Panc1 (cell line): ENCODE measurements at regions not wholly inside any gene's neighbourhood (a gene's known extent, or its start where the extent isn't known, plus 50 kb on each side); places are given as distances from the start of the nearest gene placed in this dataset.

Experiments
- ATAC-seq: fragments of 200-7000 bp; cut with Tn5 transposase; 2 replicates; pipeline ENCODE4 v1.9.1; 2020; ENCODE audit warnings: mild to moderate bottlenecking, moderate library complexity
- BruUV-seq: library from RNA; stranded (reverse); fragments of 400-500 nt; replicated peaks from 2 replicates; lab custom pipeline; 2021; lab: Mats Ljungman, UMichigan
- CTCF ChIA-PET: fragments of 300-600 bp; sonication (Branson Sonifier 250); formaldehyde crosslinking; loops from one replicate; lab custom pipeline; 2022; ENCODE audit warnings: antibody characterized with exemption; lab: Charles Lee
- POLR2A ChIA-PET: fragments of 300-600 bp; sonication (Branson Sonifier 250); formaldehyde crosslinking; loops from one replicate; lab custom pipeline; 2022; ENCODE audit warnings: antibody characterized with exemption; lab: Charles Lee
- DNase-seq: peaks from one replicate; pipeline ENCODE4 v3.0.0-alpha.2; 2010; ENCODE audit warnings: low read depth, low spot score
- H3K27ac ChIP-seq: 2 replicates; pipeline ENCODE4 v1.5.1; 2011; ENCODE audit warnings: mild to moderate bottlenecking, low read length, inconsistent platforms
- H3K27me3 ChIP-seq: fragments of 200-500 bp; sonication (Bioruptor generic); 2 replicates; pipeline ENCODE4 v1.6.0; 2014; ENCODE audit warnings: low read length, inconsistent platforms; ENCODE audit not compliant: control insufficient read depth, insufficient read depth
- H3K36me3 ChIP-seq: fragments of 200-500 bp; sonication (Bioruptor generic); 2 replicates; pipeline ENCODE4 v1.5.1; 2014; ENCODE audit warnings: inconsistent platforms, mild to moderate bottlenecking, low read length, moderate library complexity; ENCODE audit not compliant: control insufficient read depth, insufficient read depth
- H3K4me1 ChIP-seq: 2 replicates; pipeline ENCODE4 v1.5.1; 2011; ENCODE audit warnings: inconsistent platforms, mild to moderate bottlenecking, low read length, moderate library complexity; ENCODE audit not compliant: control insufficient read depth, insufficient read depth
- H3K4me3 ChIP-seq, 2 experiments: 2 replicates each; pipeline ENCODE4 v1.5.1; 2011 to 2012; ENCODE audit warnings: low read depth in 2 of 2, low read length in 2 of 2, mild to moderate bottlenecking in 2 of 2, inconsistent platforms in 1 of 2, moderate library complexity in 1 of 2
- H3K9me3 ChIP-seq: fragments of 200-500 bp; sonication (Bioruptor generic); 2 replicates; pipeline ENCODE4 v1.5.1; 2014; ENCODE audit warnings: low read depth, mild to moderate bottlenecking, inconsistent platforms, low read length, moderate library complexity; ENCODE audit not compliant: control insufficient read depth, insufficient read depth
- CTCF ChIP-seq: fragments of 450-650 bp; IDR thresholded peaks from 2 replicates; pipeline ENCODE4 v1.5.1; 2017; ENCODE audit warnings: mild to moderate bottlenecking
- POLR2AphosphoS5 ChIP-seq: IDR thresholded peaks from 2 replicates; pipeline ENCODE4 v1.6.1; 2012; ENCODE audit warnings: mild to moderate bottlenecking, low read depth, low read length, moderate library complexity
- REST ChIP-seq, 2 experiments: IDR thresholded peaks; 2 replicates each; pipeline ENCODE4 v1.6.1; 2011 to 2012; ENCODE audit warnings: low read depth in 2 of 2, control low read depth in 1 of 2, low read length in 1 of 2, mild to moderate bottlenecking in 1 of 2, moderate library complexity in 1 of 2; ENCODE audit not compliant: insufficient read depth in 1 of 2
- SIN3A ChIP-seq: IDR thresholded peaks from 2 replicates; pipeline ENCODE4 v1.6.1; 2012; ENCODE audit warnings: low read depth, mild to moderate bottlenecking, low read length, moderate library complexity, borderline replicate concordance; ENCODE audit not compliant: insufficient read depth
- TCF7L2 ChIP-seq: IDR thresholded peaks from 2 replicates; pipeline ENCODE4 v1.6.1; 2011; ENCODE audit warnings: mild to moderate bottlenecking, low read depth, low read length, inconsistent platforms
- in situ Hi-C: cut with HindIII; loops from 2 replicates; pipeline ENCODE4 v1.10.0; 2016; ENCODE audit warnings: low sequenced_read_pairs, low pct_unique_long_range_greater_than_20kb
- intact Hi-C: fragments of 100-400 bp; cut with micrococcal nuclease; formaldehyde crosslinking; loops from one replicate; pipeline ENCODE4 v1.10.0; 2022; ENCODE audit not compliant: unreplicated experiment

- ATAC-seq: peak; percentile 29; the same call in 1 of the 2 replicates
- in situ Hi-C loops (no loop called here), intact Hi-C loops (no loop called here)
- H3K9me3 ChIP-seq: no peaks in the 10 kb centered on the region
- no peak for TF ChIP-seq CTCF
- no peak for TF ChIP-seq SIN3A
- TF ChIP-seq POLR2AphosphoS5: no peak
- TF ChIP-seq REST (IDR thresholded peaks at IDR 0.05; ENCODE audit: insufficient read depth in 1 of 2, low read depth in 2 of 2, low read length in 1 of 2): no peak
- TF ChIP-seq TCF7L2: no peak
- BruUV-seq: no TSS peak
- H3K27ac ChIP-seq: no peak overlapping the region
- no peaks in the 10 kb centered on the region for H3K4me1 ChIP-seq
- no peaks in the 10 kb centered on the region for H3K27me3 ChIP-seq
- CTCF ChIA-PET: no interaction called here
- POLR2A ChIA-PET: no interaction called here
- H3K4me3 ChIP-seq: no peak overlapping the region
- no peaks in the 10 kb centered on the region for H3K36me3 ChIP-seq
- no peak for DNase-seq
Observed at GRCh38 chr10:46216836-46217751, 69.7 kb upstream of the ANTXRL start.

GRCh38 chr10:46217752-46218453 is 68.9 kb upstream of the ANTXRL start:
- no peaks in the 10 kb centered on the region for H3K27me3 ChIP-seq
- ChIA-PET CTCF (interaction anchor here (0.8 kb wide), 1 partner anchor 11 kb away, joined by 3 read pairs; no protein-coding TSS in a partner anchor), POLR2A (no interaction called here)
- TF ChIP-seq REST (IDR thresholded peaks at IDR 0.05; ENCODE audit: insufficient read depth in 1 of 2, low read depth in 2 of 2, low read length in 1 of 2): no peak
- no peak overlapping the region for H3K4me3 ChIP-seq
- H3K4me1 ChIP-seq: no peaks in the 10 kb centered on the region
- DNase-seq (no peak), ATAC-seq (no peak)
- H3K36me3 ChIP-seq: no peaks in the 10 kb centered on the region
- no TSS peak for BruUV-seq
- H3K9me3 ChIP-seq: no peaks in the 10 kb centered on the region
- H3K27ac ChIP-seq: no peak overlapping the region
- in situ Hi-C loops: no loop called here
- intact Hi-C loops: no loop called here
